ENCODE measurements at regions not wholly inside any gene's neighbourhood (a gene's known extent, or its start where the extent isn't known, plus 50 kb on each side); places are given as distances from the start of the nearest gene placed in this dataset.
"Not testable (repeated sequence)": the region's sequence is repeated elsewhere in the genome, so short reads cannot be mapped to it uniquely, and the experiment has no call there.

GRCh38 chr6:121791396-121792315 lies 356.2 kb downstream of the GJA1 start:
- Histone ChIP-seq H3K27ac (no peak overlapping the region), H3K4me3 (no peak overlapping the region), H3K4me1 (no peaks in the 10 kb centered on the region), H3K27me3 (no peaks in the 10 kb centered on the region), H3K36me3 (no peaks in the 10 kb centered on the region), H3K9me3 (no peaks in the 10 kb centered on the region)
- DNase-seq (ENCODE audit: low spot score), result no peak
- TF ChIP-seq CTCF (IDR thresholded peaks at IDR 0.05), result no peak

- no peak for DNase-seq (ENCODE audit: low spot score)
- no peaks in the 10 kb centered on the region for H3K4me1 ChIP-seq
- no peak overlapping the region for H3K4me3 ChIP-seq
- H3K36me3 ChIP-seq, result no peaks in the 10 kb centered on the region
- no peak overlapping the region for H3K27ac ChIP-seq
- no peaks in the 10 kb centered on the region for H3K27me3 ChIP-seq
- peaks cover 0 to 5% of the 10 kb centered on the region in 2 donors for H3K9me3 ChIP-seq
- no peak for TF ChIP-seq CTCF (IDR thresholded peaks at IDR 0.05)
These were observed 359.2 kb downstream of the GJA1 start for GRCh38 chr6:121794630-121795029.

GRCh38 chr6:121797598-121797997 lies 362.2 kb downstream of the GJA1 start:
- not testable (repeated sequence) for H3K27ac ChIP-seq, H3K9me3 ChIP-seq

GRCh38 chr6:121798126-121798525 lies 362.7 kb downstream of the GJA1 start:
- H3K4me1 ChIP-seq; H3K9me3 ChIP-seq; H3K4me3 ChIP-seq; H3K36me3 ChIP-seq; H3K27ac ChIP-seq; DNase-seq (ENCODE audit: low spot score); H3K27me3 ChIP-seq: not testable (repeated sequence)

More at GRCh38 chr6:121797598-121797997, 362.2 kb downstream of the GJA1 start:
- not testable (repeated sequence) for H3K27me3 ChIP-seq; DNase-seq (ENCODE audit: low spot score); H3K4me3 ChIP-seq; H3K4me1 ChIP-seq; H3K36me3 ChIP-seq

- TF ChIP-seq CTCF (IDR thresholded peaks at IDR 0.05), result no peak
- Histone ChIP-seq H3K36me3 (no peaks in the 10 kb centered on the region), H3K4me3 (no peak overlapping the region), H3K4me1 (no peaks in the 10 kb centered on the region), H3K9me3 (peaks cover 0 to 5% of the 10 kb centered on the region in 2 donors), H3K27ac (no peak overlapping the region), H3K27me3 (no peaks in the 10 kb centered on the region)
- DNase-seq (ENCODE audit: low spot score), result no peak
These were observed 364.1 kb downstream of the GJA1 start for GRCh38 chr6:121799574-121799973.

- Histone ChIP-seq H3K27ac (no peak overlapping the region), H3K4me3 (no peak overlapping the region), H3K4me1 (no peaks in the 10 kb centered on the region), H3K36me3 (no peaks in the 10 kb centered on the region), H3K27me3 (no peaks in the 10 kb centered on the region), H3K9me3 (peaks cover 0 to 5% of the 10 kb centered on the region in 2 donors)
- no peak for TF ChIP-seq CTCF (IDR thresholded peaks at IDR 0.05)
- no peak for DNase-seq (ENCODE audit: low spot score)
These were observed 364.6 kb downstream of the GJA1 start for GRCh38 chr6:121800047-121800446.

GRCh38 chr6:121806116-121806515 lies 370.7 kb downstream of the GJA1 start:
- DNase-seq (ENCODE audit: low spot score), result no peak
- Histone ChIP-seq H3K36me3 (no peaks in the 10 kb centered on the region), H3K9me3 (no peaks in the 10 kb centered on the region), H3K4me3 (no peak overlapping the region), H3K4me1 (no peaks in the 10 kb centered on the region), H3K27ac (no peak overlapping the region), H3K27me3 (no peaks in the 10 kb centered on the region)
- TF ChIP-seq CTCF (IDR thresholded peaks at IDR 0.05), result no peak
